Endothelial cell (in vitro differentiated cells): ENCODE measurements at regions not wholly inside any gene's neighbourhood (a gene's known extent, or its start where the extent isn't known, plus 50 kb on each side); places are given as distances from the start of the nearest gene placed in this dataset.

ENCODE experiments used
- DNase-seq: peaks from one replicate; pipeline ENCODE4 v3.0.0; 2021; ENCODE audit warnings: low spot score
- H3K27ac Mint-ChIP-seq: one replicate; pipeline ENCODE4 v1.8.0; 2021; ENCODE audit warnings: mixed read lengths, inconsistent platforms; ENCODE audit not compliant: unreplicated experiment
- H3K27me3 Mint-ChIP-seq: one replicate; pipeline ENCODE4 v1.8.0; 2021; ENCODE audit warnings: mild to moderate bottlenecking, moderate library complexity, mixed read lengths, inconsistent platforms; ENCODE audit not compliant: unreplicated experiment
- H3K36me3 Mint-ChIP-seq: one replicate; pipeline ENCODE4 v1.8.0; 2021; ENCODE audit warnings: mild to moderate bottlenecking, low read depth, mixed read lengths, inconsistent platforms; ENCODE audit not compliant: unreplicated experiment
- H3K4me1 Mint-ChIP-seq: one replicate; pipeline ENCODE4 v1.8.0; 2021; ENCODE audit warnings: mild to moderate bottlenecking, mixed read lengths, inconsistent platforms; ENCODE audit not compliant: unreplicated experiment
- H3K4me3 Mint-ChIP-seq: one replicate; pipeline ENCODE4 v1.8.0; 2021; ENCODE audit warnings: mild to moderate bottlenecking, mixed read lengths, inconsistent platforms; ENCODE audit not compliant: unreplicated experiment
- H3K9me3 Mint-ChIP-seq: one replicate; pipeline ENCODE4 v1.8.0; 2021; ENCODE audit warnings: mixed read lengths, inconsistent platforms; ENCODE audit not compliant: unreplicated experiment
- CTCF ChIP-seq: fragments of 200-600 bp; sonication (generic); IDR thresholded peaks from one replicate; pipeline ENCODE4 v1.5.0; 2021; ENCODE audit warnings: antibody characterized with exemption; ENCODE audit not compliant: unreplicated experiment

GRCh38 chr14:61847861-61848260 lies 85.6 kb downstream of the SNAPC1 start:
- Mint-ChIP-seq H3K4me3 (no peak overlapping the region), H3K36me3 (no peaks in the 10 kb centered on the region), H3K27me3 (no peaks in the 10 kb centered on the region), H3K4me1 (no peaks in the 10 kb centered on the region), H3K9me3 (no peaks in the 10 kb centered on the region), H3K27ac (no peak overlapping the region)
- TF ChIP-seq CTCF, result no peak
- no peak for DNase-seq

GRCh38 chr14:61854898-61855297 lies 92.7 kb downstream of the SNAPC1 start:
- Mint-ChIP-seq H3K36me3 (no peaks in the 10 kb centered on the region), H3K4me3 (no peak overlapping the region), H3K27ac (no peak overlapping the region), H3K9me3 (no peaks in the 10 kb centered on the region), H3K4me1 (no peaks in the 10 kb centered on the region), H3K27me3 (peaks cover 2% of the 10 kb centered on the region)
- no peak for DNase-seq
- TF ChIP-seq CTCF, result no peak

GRCh38 chr14:61860294-61860918 lies 98.2 kb downstream of the SNAPC1 start:
- peak; percentile 68 for DNase-seq
- TF ChIP-seq CTCF, result peak; percentile 91
- no peaks in the 10 kb centered on the region for H3K4me1 Mint-ChIP-seq
- H3K27ac Mint-ChIP-seq, result no peak overlapping the region
- no peaks in the 10 kb centered on the region for H3K9me3 Mint-ChIP-seq
- H3K36me3 Mint-ChIP-seq, result no peaks in the 10 kb centered on the region
- H3K27me3 Mint-ChIP-seq, result peaks cover 5% of the 10 kb centered on the region
- no peak overlapping the region for H3K4me3 Mint-ChIP-seq

- Mint-ChIP-seq H3K27me3 (peaks cover 5% of the 10 kb centered on the region), H3K4me1 (no peaks in the 10 kb centered on the region), H3K36me3 (no peaks in the 10 kb centered on the region), H3K4me3 (no peak overlapping the region), H3K27ac (no peak overlapping the region), H3K9me3 (no peaks in the 10 kb centered on the region)
- no peak for TF ChIP-seq CTCF
- no peak for DNase-seq
Measured at GRCh38 chr14:61861320-61861865, 99.2 kb downstream of the SNAPC1 start.

- Mint-ChIP-seq H3K4me3 (no peak overlapping the region), H3K27me3 (peaks cover 3% of the 10 kb centered on the region), H3K4me1 (no peaks in the 10 kb centered on the region), H3K9me3 (no peaks in the 10 kb centered on the region), H3K36me3 (no peaks in the 10 kb centered on the region), H3K27ac (no peak overlapping the region)
- no peak for TF ChIP-seq CTCF
- DNase-seq, result no peak
Measured at GRCh38 chr14:61864329-61864898, 102.2 kb downstream of the SNAPC1 start.
